Retinal pigment epithelial cell (primary cell): ENCODE measurements at regions not wholly inside any gene's neighbourhood (a gene's known extent, or its start where the extent isn't known, plus 50 kb on each side); places are given as distances from the start of the nearest gene placed in this dataset.
"Not testable (repeated sequence)": the region's sequence is repeated elsewhere in the genome, so short reads cannot be mapped to it uniquely, and the experiment has no call there.

Experiments used
- DNase-seq: peaks from one replicate; pipeline ENCODE4 v3.0.0-alpha.2; 2010; ENCODE audit warnings: low read depth
- H3K4me3 ChIP-seq: 2 replicates; pipeline ENCODE4 v1.5.1; 2011; ENCODE audit warnings: mild to moderate bottlenecking, low read length, control low read depth, moderate library complexity
- CTCF ChIP-seq: conservative IDR thresholded peaks from 2 replicates; pipeline ENCODE4 v1.5.1; 2011; ENCODE audit warnings: low read depth, low read length, control low read depth, inconsistent platforms

GRCh38 chr9:135284386-135285134 is 195.0 kb upstream of the PPP1R26 start:
- no peak for DNase-seq
- no peak for TF ChIP-seq CTCF
- no peak overlapping the region for H3K4me3 ChIP-seq

GRCh38 chr9:135286187-135286925 is 193.2 kb upstream of the PPP1R26 start:
- DNase-seq, H3K4me3 ChIP-seq: not testable (repeated sequence)

- TF ChIP-seq CTCF = no peak
- DNase-seq = no peak
- H3K4me3 ChIP-seq = no peak overlapping the region
Observed at GRCh38 chr9:135286961-135287360, 192.6 kb upstream of the PPP1R26 start.

GRCh38 chr9:135287627-135288026 is 192.0 kb upstream of the PPP1R26 start:
- no peak for TF ChIP-seq CTCF
- no peak for DNase-seq
- H3K4me3 ChIP-seq = no peak overlapping the region

GRCh38 chr9:135288054-135288453 is 191.5 kb upstream of the PPP1R26 start:
- H3K4me3 ChIP-seq = no peak overlapping the region
- TF ChIP-seq CTCF = no peak
- no peak for DNase-seq

- no peak for DNase-seq
- TF ChIP-seq CTCF = no peak
- H3K4me3 ChIP-seq = no peak overlapping the region
Observed at GRCh38 chr9:135289081-135289491, 190.5 kb upstream of the PPP1R26 start.

- TF ChIP-seq CTCF = no peak
- H3K4me3 ChIP-seq = no peak overlapping the region
- DNase-seq = no peak
Observed at GRCh38 chr9:135290086-135290485, 189.5 kb upstream of the PPP1R26 start.
